ENCODE measurements at regions not wholly inside any gene's neighbourhood (a gene's known extent, or its start where the extent isn't known, plus 50 kb on each side); places are given as distances from the start of the nearest gene placed in this dataset.

- H3K4me3 ChIP-seq (ENCODE audit: low read depth, low read length), result no peak overlapping the region
- no peak for TF ChIP-seq CTCF (conservative IDR thresholded peaks at IDR 0.05; ENCODE audit: low read depth, low read length)
These were observed 53.1 kb upstream of the TRIM67 start for GRCh38 chr1:231108516-231109302.

GRCh38 chr1:231107600-231108326 is 54.1 kb upstream of the TRIM67 start:
- no peak for TF ChIP-seq CTCF (conservative IDR thresholded peaks at IDR 0.05; ENCODE audit: low read depth, low read length)
- DNase-seq (ENCODE audit: low read depth), result no peak
- no peak overlapping the region for H3K4me3 ChIP-seq (ENCODE audit: low read depth, low read length)

More at GRCh38 chr1:231108516-231109302, 53.1 kb upstream of the TRIM67 start:
- DNase-seq (ENCODE audit: low read depth), result no peak

- DNase-seq (ENCODE audit: low read depth), result no peak
- H3K4me3 ChIP-seq (ENCODE audit: low read depth, low read length), result no peak overlapping the region
- no peak for TF ChIP-seq CTCF (conservative IDR thresholded peaks at IDR 0.05; ENCODE audit: low read depth, low read length)
These were observed 54.7 kb upstream of the TRIM67 start for GRCh38 chr1:231107151-231107550.

- no peak for DNase-seq (ENCODE audit: low read depth)
- no peak for TF ChIP-seq CTCF (conservative IDR thresholded peaks at IDR 0.05; ENCODE audit: low read depth, low read length)
- H3K4me3 ChIP-seq (ENCODE audit: low read depth, low read length), result no peak overlapping the region
These were observed 55.5 kb upstream of the TRIM67 start for GRCh38 chr1:231106347-231106746.

GRCh38 chr1:231104917-231105316 is 56.9 kb upstream of the TRIM67 start:
- TF ChIP-seq CTCF (conservative IDR thresholded peaks at IDR 0.05; ENCODE audit: low read depth, low read length), result no peak
- no peak overlapping the region for H3K4me3 ChIP-seq (ENCODE audit: low read depth, low read length)
- no peak for DNase-seq (ENCODE audit: low read depth)

GRCh38 chr1:231103961-231104360 is 57.9 kb upstream of the TRIM67 start:
- H3K4me3 ChIP-seq (ENCODE audit: low read depth, low read length), result no peak overlapping the region
- DNase-seq (ENCODE audit: low read depth), result no peak
- TF ChIP-seq CTCF (conservative IDR thresholded peaks at IDR 0.05; ENCODE audit: low read depth, low read length), result no peak

Data from epithelial cell of proximal tubule (primary cell).